ENCODE measurements at regions not wholly inside any gene's neighbourhood (a gene's known extent, or its start where the extent isn't known, plus 50 kb on each side); places are given as distances from the start of the nearest gene placed in this dataset.

- no peak for DNase-seq (ENCODE audit: low spot score)
- TF ChIP-seq CTCF (IDR thresholded peaks at IDR 0.05; ENCODE audit: extremely low read depth, insufficient read depth, missing control alignments) = no peak
- in situ Hi-C loops (cut with MboI; ENCODE audit: low pct_unique_long_range_greater_than_20kb, low sequenced_read_pairs, unreplicated experiment) = no loop called here
Measured at GRCh38 chr5:133781436-133782225, 169.3 kb upstream of the FSTL4 start.

- DNase-seq (ENCODE audit: low spot score) = no peak
- no peak for TF ChIP-seq CTCF (IDR thresholded peaks at IDR 0.05; ENCODE audit: extremely low read depth, insufficient read depth, missing control alignments)
- in situ Hi-C loops (cut with MboI; ENCODE audit: low pct_unique_long_range_greater_than_20kb, low sequenced_read_pairs, unreplicated experiment) = no loop called here
Measured at GRCh38 chr5:133780619-133781280, 168.4 kb upstream of the FSTL4 start.

- DNase-seq (ENCODE audit: low spot score) = no peak
- peak; percentile 41 for TF ChIP-seq CTCF (IDR thresholded peaks at IDR 0.05; ENCODE audit: extremely low read depth, insufficient read depth, missing control alignments)
- in situ Hi-C loops (cut with MboI; ENCODE audit: low pct_unique_long_range_greater_than_20kb, low sequenced_read_pairs, unreplicated experiment) = no loop called here
Measured at GRCh38 chr5:133779828-133780475, 167.6 kb upstream of the FSTL4 start.

GRCh38 chr5:133778636-133779035 lies 166.3 kb upstream of the FSTL4 start:
- DNase-seq (ENCODE audit: low spot score) = no peak
- no peak for TF ChIP-seq CTCF (IDR thresholded peaks at IDR 0.05; ENCODE audit: extremely low read depth, insufficient read depth, missing control alignments)
- in situ Hi-C loops (cut with MboI; ENCODE audit: low pct_unique_long_range_greater_than_20kb, low sequenced_read_pairs, unreplicated experiment) = no loop called here

- no peak for TF ChIP-seq CTCF (IDR thresholded peaks at IDR 0.05; ENCODE audit: extremely low read depth, insufficient read depth, missing control alignments)
- DNase-seq (ENCODE audit: low spot score) = no peak
- in situ Hi-C loops (cut with MboI; ENCODE audit: low pct_unique_long_range_greater_than_20kb, low sequenced_read_pairs, unreplicated experiment) = no loop called here
Measured at GRCh38 chr5:133777951-133778350, 165.6 kb upstream of the FSTL4 start.

GRCh38 chr5:133775584-133776304 lies 163.4 kb upstream of the FSTL4 start:
- no peak for DNase-seq (ENCODE audit: low spot score)
- in situ Hi-C loops (cut with MboI; ENCODE audit: low pct_unique_long_range_greater_than_20kb, low sequenced_read_pairs, unreplicated experiment) = no loop called here
- TF ChIP-seq CTCF (IDR thresholded peaks at IDR 0.05; ENCODE audit: extremely low read depth, insufficient read depth, missing control alignments) = no peak

All from GM13977 (cell line).